ENCODE measurements at regions not wholly inside any gene's neighbourhood (a gene's known extent, or its start where the extent isn't known, plus 50 kb on each side); places are given as distances from the start of the nearest gene placed in this dataset.
A peak's percentile ranks its signal among the peaks of the same experiment; 100 is the strongest.

DNA sequence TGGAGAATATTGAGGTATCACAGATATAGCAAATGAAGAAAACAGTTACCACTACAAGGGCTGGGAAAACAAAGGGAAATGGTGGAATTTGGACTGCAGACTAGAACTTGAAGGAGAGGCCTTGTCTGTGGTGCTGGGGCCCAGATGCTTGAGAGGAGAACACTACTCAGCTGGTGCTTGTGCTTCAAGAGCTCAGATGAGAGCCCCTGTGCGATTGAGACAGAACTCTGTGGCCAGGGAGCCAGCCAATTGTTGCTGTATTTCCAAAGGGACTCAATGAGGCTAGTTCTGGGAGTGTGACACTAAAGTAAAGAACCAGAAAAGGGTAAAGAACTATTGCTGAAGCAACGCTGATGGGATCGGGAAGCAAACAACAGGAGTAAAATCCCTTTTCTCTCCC is 406.5 kb upstream of the SEMA3D start:
- Histone ChIP-seq H3K4me3 (ENCODE audit: low read depth, low read length) (no peak overlapping the region), H3K36me3 (ENCODE audit: control insufficient read depth, insufficient read depth, low read length) (no peaks in the 10 kb centered on the region), H3K9me3 (no peaks in the 10 kb centered on the region; the same call in 1 of the 2 replicates), H3K27me3 (replicated peaks; ENCODE audit: control insufficient read depth, insufficient read depth, low read length) (no peaks in the 10 kb centered on the region), H3K4me1 (peaks cover 31% of the 10 kb centered on the region)
- no peak overlapping the region for H3K4me3 Mint-ChIP-seq (ENCODE audit: unreplicated experiment)
- no peak for DNase-seq
- TF ChIP-seq CTCF (IDR thresholded peaks at IDR 0.05; ENCODE audit: insufficient read depth in 1 of 2, low read depth in 1 of 2, low read length in 1 of 2, severe bottlenecking in 1 of 2, unreplicated experiment in 1 of 2) = no peak
- H3K36me3 Mint-ChIP-seq (ENCODE audit: insufficient read depth, unreplicated experiment) = no peaks in the 10 kb centered on the region
- ChIA-PET CTCF (no interaction called here), POLR2A (no interaction called here)
- H3K9me3 Mint-ChIP-seq (ENCODE audit: unreplicated experiment) = peaks cover 6% of the 10 kb centered on the region
- H3K27ac Mint-ChIP-seq (ENCODE audit: unreplicated experiment) = peak overlapping the region; percentile 56
- no TSS peak for BruUV-seq (replicated peaks)
- peaks cover 19% of the 10 kb centered on the region for H3K4me1 Mint-ChIP-seq (ENCODE audit: low read depth, unreplicated experiment)
- intact Hi-C loops (cut with micrococcal nuclease; ENCODE audit: unreplicated experiment) = no loop called here
- no peaks in the 10 kb centered on the region for H3K27me3 Mint-ChIP-seq (ENCODE audit: insufficient read depth, unreplicated experiment)

- H3K27ac Mint-ChIP-seq (ENCODE audit: unreplicated experiment) = no peak overlapping the region
- no peak for TF ChIP-seq CTCF (IDR thresholded peaks at IDR 0.05; ENCODE audit: insufficient read depth in 1 of 2, low read depth in 1 of 2, low read length in 1 of 2, severe bottlenecking in 1 of 2, unreplicated experiment in 1 of 2)
- DNase-seq = no peak
- Histone ChIP-seq H3K4me3 (ENCODE audit: low read depth, low read length) (no peak overlapping the region), H3K4me1 (peaks cover 29% of the 10 kb centered on the region), H3K36me3 (ENCODE audit: control insufficient read depth, insufficient read depth, low read length) (no peaks in the 10 kb centered on the region), H3K9me3 (no peaks in the 10 kb centered on the region; the same call in 1 of the 2 replicates), H3K27me3 (replicated peaks; ENCODE audit: control insufficient read depth, insufficient read depth, low read length) (no peaks in the 10 kb centered on the region)
- intact Hi-C loops (cut with micrococcal nuclease; ENCODE audit: unreplicated experiment) = no loop called here
- H3K27me3 Mint-ChIP-seq (ENCODE audit: insufficient read depth, unreplicated experiment) = no peaks in the 10 kb centered on the region
- peaks cover 16% of the 10 kb centered on the region for H3K9me3 Mint-ChIP-seq (ENCODE audit: unreplicated experiment)
- no peak overlapping the region for H3K4me3 Mint-ChIP-seq (ENCODE audit: unreplicated experiment)
- H3K4me1 Mint-ChIP-seq (ENCODE audit: low read depth, unreplicated experiment) = peaks cover 17% of the 10 kb centered on the region
- BruUV-seq (replicated peaks) = no TSS peak
- CTCF ChIA-PET = no interaction called here
- no peaks in the 10 kb centered on the region for H3K36me3 Mint-ChIP-seq (ENCODE audit: insufficient read depth, unreplicated experiment)
- POLR2A ChIA-PET = no interaction called here
Measured at GRCh38 chr7:85587785-85588184, 400.9 kb upstream of the SEMA3D start.

DNA sequence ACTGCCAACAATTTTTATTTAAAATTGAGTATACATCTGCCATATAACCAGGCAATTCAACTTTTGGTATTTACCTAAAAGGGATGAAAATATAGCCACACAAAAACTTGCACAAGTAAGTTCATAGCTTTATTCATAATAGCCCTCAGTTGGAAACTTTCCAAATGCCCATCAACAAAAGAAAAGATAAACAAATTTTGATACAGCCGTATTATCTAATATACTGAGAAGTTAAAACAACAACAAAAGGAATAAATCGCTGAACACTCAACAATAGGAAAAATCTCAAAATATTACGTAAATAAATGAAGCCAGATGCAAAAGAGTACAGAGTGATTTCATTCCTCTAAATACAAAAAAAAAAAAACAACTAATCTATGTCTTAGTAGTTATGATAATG is 399.2 kb upstream of the SEMA3D start:
- H3K4me1 Mint-ChIP-seq (ENCODE audit: low read depth, unreplicated experiment) = peaks cover 7% of the 10 kb centered on the region
- CTCF ChIA-PET = no interaction called here
- no peak for DNase-seq
- H3K4me3 Mint-ChIP-seq (ENCODE audit: unreplicated experiment) = no peak overlapping the region
- no peak for TF ChIP-seq CTCF (IDR thresholded peaks at IDR 0.05; ENCODE audit: insufficient read depth in 1 of 2, low read depth in 1 of 2, low read length in 1 of 2, severe bottlenecking in 1 of 2, unreplicated experiment in 1 of 2)
- BruUV-seq (replicated peaks) = no TSS peak
- H3K27me3 Mint-ChIP-seq (ENCODE audit: insufficient read depth, unreplicated experiment) = no peaks in the 10 kb centered on the region
- no peaks in the 10 kb centered on the region for H3K27me3 ChIP-seq (replicated peaks; ENCODE audit: control insufficient read depth, insufficient read depth, low read length)
- H3K4me1 ChIP-seq = peaks cover 21% of the 10 kb centered on the region
- intact Hi-C loops (cut with micrococcal nuclease; ENCODE audit: unreplicated experiment) = no loop called here
- POLR2A ChIA-PET = no interaction called here
- no peak overlapping the region for H3K27ac Mint-ChIP-seq (ENCODE audit: unreplicated experiment)
- H3K9me3 Mint-ChIP-seq (ENCODE audit: unreplicated experiment) = peaks cover 16% of the 10 kb centered on the region
- no peaks in the 10 kb centered on the region for H3K36me3 ChIP-seq (ENCODE audit: control insufficient read depth, insufficient read depth, low read length)
- H3K4me3 ChIP-seq (ENCODE audit: low read depth, low read length) = no peak overlapping the region
- no peaks in the 10 kb centered on the region for H3K36me3 Mint-ChIP-seq (ENCODE audit: insufficient read depth, unreplicated experiment)
- no peaks in the 10 kb centered on the region; the same call in none of the 2 replicates for H3K9me3 ChIP-seq

Measured in Caco-2 (cell line).